LoVo (cell line): ENCODE measurements at regions not wholly inside any gene's neighbourhood (a gene's known extent, or its start where the extent isn't known, plus 50 kb on each side); places are given as distances from the start of the nearest gene placed in this dataset.

Source experiments
- DNase-seq: peaks from one replicate; pipeline ENCODE4 v3.0.0-alpha.2; 2016; ENCODE audit warnings: low spot score

- DNase-seq, result no peak
Measured at GRCh38 chr12:125434936-125435443, 369.8 kb downstream of the AACS start.

GRCh38 chr12:125435871-125436270 is 370.6 kb downstream of the AACS start:
- DNase-seq, result no peak

GRCh38 chr12:125436686-125437085 is 371.5 kb downstream of the AACS start:
- DNase-seq, result no peak

DNA sequence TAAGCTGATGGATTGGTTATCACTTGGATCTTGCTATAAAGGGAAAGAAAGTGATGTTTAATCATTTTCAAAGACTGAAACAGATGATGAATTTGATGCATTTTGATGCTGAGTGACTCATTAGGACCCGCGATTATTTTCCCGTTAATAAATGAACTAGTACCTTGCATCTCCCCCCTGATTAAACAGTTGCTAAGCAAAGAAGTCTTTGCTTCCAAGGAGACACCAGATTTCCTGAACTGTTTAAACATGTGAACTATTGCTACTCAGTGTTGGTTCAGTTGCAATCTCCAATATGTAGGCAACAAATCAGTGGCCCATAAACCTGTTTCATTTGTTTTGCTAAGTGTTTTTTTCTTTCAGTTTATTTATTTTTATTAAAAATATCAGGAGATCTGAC is 375.2 kb downstream of the AACS start:
- no peak for DNase-seq

DNA sequence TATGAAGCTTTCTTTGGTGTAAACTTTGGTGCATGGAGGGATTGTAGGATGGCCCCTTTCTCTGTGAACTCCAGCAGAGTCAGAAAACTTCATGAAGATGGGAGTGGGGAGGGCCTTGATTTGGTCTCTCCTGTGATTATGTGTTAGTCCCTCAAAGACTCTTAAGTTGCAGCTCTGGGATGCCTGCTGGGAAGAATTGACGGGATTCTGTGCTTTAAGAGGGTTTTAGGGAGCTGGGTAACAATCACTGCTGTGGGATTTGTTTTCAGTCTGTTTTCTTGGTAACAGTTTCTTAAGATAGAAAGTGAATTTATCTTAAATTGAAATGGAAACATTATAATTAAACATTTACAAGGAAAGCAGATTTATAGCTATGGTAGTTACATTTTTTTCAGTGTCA is 378.1 kb downstream of the AACS start:
- DNase-seq, result no peak

GRCh38 chr12:125451408-125451807 is 386.2 kb downstream of the AACS start:
- DNase-seq, result no peak

GRCh38 chr12:125453751-125454150 is 388.5 kb downstream of the AACS start:
- DNase-seq, result no peak

DNA sequence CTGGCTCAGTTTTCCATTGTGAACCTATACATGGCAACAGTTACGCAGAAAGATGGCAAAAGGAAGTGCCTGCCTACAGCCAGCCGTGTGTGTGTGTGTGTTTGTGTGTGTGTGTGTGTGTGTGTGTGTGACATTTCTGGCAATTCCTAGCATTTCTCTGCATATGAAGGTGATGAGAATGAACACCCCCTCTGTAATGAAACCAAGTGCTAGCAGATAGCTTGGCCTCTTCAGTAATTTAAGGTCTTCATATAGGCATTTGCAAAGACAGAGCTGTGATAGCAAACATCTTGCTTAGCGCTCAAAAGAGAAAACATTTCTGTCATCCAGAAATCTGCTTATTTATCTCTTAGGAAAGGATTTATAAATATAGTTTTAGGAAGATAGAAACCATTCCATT is 389.1 kb downstream of the AACS start:
- no peak for DNase-seq

- DNase-seq, result no peak
Measured at GRCh38 chr12:125454786-125455480, 389.7 kb downstream of the AACS start.

DNA sequence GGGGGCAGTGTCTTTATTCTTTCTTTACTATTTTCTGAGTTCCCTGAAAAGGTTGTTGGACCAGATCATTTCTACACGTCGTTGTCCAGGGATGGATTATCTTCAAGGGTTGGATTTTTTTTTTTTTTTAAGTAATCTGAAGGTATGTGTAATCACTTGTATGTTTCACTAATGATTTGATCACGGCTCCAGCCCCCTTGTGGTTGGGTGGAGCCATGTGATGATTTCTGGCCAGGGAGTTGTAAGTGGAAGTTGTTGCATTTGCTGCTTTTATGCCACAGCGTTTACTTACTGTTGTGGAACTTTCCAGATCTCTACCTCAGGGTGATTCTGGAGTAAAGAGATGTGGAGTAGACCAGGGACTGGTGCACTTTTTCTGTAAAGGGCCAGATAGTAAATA is 390.3 kb downstream of the AACS start:
- DNase-seq, result no peak

DNA sequence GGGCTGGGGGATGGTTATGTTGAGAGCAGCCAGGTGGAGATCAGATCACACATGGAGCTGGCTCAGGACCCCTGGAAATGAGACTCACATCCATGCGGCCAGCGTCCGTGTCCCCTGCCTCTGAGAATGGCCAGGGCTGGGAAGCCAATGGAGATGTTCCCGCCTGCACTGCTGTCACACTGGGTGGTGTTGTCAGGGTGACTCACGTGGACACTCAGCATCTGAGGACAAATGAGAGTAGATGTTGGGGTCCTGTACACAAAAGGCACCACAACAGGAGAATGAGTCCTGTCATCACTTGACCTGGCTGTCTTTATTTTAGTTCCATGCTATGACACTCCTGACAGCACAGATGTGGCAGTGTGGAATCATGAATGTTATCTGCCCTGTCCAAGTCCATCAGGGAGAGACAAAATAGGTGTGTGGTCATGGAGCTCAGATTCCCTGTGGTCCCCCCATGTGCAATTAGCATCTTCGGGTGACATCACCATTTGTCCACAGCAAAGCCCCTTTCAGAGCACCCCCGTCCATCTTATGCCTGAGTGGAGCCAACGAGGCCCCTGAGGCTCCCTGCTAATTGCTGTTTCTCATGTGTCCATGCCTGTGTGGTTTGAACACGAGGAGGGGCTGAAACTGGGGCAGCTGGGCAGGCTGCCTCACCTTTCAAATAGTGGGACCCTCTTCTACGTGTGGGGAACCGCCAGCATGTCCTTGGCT is 393.5 kb downstream of the AACS start:
- no peak for DNase-seq

DNA sequence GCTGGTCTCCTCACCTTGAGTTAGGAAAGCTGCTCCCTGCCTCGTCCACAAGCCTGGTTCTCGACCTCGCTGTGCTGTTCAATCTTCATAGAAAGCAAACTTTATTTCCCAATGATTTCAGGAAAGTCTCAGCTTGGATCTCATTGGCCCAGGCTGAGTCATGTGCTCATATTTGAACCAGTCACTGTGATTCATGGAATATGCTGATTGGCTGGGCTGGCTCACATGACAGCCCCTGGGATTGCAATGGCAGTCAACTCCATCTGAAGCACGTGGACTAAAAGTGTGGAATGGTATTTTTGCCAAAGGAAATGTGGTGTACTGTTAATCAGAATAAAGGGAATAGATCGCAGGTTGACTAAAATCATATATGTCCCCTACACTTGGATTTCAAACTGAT is 396.6 kb downstream of the AACS start:
- DNase-seq, result no peak

DNA sequence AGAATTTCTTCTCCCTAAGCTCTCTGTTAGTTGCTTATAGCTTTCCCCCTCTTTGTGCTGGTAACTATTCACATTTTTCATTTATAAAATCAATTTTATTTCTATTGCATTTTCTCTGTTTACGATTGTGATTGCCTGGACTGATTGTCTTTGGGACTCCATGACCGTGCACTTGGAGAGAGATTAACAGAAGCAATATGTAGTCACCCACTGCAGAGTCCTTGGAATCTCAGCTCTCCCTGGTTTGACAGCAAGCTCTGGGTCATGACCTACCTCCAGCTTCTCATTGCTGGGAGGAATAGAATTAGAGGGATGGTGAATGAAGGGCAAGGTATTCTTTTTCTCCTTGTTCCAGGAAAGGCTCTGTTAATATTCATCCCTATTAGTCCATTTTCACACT is 398.2 kb downstream of the AACS start:
- no peak for DNase-seq

DNA sequence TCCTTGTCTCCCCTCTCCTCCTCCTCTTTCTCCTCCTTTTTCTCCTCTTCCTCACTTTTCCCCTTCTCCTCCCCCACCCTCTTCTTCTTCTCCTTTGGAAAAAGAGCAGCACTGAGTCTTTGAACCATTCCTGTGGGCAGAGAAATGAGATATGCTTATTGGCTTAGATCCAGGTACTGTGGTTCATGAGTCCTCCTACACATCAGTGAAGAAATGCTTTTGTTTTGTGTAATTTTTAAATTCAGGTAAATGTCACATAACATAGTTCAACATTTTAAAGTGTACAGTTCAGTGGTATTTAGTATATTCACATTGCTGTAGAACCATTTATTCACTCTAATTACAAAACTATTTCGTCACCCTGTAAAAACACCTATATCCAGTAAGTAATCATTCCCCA is 402.1 kb downstream of the AACS start:
- DNase-seq, result no peak

DNA sequence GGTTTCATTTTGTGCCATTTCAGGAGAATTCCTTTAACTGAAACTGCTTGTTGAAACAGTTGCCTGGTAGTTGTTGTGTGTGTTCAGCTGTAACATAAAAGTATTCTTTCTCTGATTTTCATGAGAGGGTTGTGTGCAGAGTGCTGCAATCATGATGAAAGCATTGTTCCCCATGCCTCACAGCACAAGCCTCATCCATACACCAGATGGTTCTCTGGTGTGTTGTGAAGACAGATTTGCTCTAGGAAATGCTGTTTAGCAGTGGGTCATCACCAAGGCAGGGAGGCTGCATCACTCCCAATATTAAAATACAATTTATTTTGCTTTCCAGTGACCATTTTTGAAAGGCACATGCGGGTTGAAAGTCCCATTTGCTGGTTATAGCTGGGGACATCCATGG is 404.4 kb downstream of the AACS start:
- DNase-seq, result no peak

GRCh38 chr12:125470838-125471783 is 405.9 kb downstream of the AACS start:
- no peak for DNase-seq

DNA sequence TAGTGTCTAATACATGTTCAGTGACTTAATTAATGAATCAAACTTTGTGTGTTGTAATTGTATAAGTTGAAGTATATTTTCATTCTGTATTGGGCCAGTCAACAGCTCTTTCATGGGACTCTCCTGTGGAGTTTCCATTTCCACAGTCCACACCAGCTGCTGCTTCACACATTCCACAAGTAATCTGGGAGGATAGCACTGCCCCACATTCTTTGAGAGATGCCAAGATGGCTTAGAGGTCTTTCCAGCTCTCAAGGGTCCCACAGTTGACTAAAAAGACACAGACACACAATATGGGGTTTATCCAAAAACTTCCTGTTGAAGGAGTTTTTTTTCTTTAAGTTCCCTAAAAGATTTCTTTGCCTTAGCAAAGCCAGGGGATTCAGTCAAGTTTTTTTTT is 408.3 kb downstream of the AACS start:
- no peak for DNase-seq

- DNase-seq, result no peak
Measured at GRCh38 chr12:125487336-125487735, 422.1 kb downstream of the AACS start.

GRCh38 chr12:125491553-125491952 is 426.3 kb downstream of the AACS start:
- no peak for DNase-seq

DNA sequence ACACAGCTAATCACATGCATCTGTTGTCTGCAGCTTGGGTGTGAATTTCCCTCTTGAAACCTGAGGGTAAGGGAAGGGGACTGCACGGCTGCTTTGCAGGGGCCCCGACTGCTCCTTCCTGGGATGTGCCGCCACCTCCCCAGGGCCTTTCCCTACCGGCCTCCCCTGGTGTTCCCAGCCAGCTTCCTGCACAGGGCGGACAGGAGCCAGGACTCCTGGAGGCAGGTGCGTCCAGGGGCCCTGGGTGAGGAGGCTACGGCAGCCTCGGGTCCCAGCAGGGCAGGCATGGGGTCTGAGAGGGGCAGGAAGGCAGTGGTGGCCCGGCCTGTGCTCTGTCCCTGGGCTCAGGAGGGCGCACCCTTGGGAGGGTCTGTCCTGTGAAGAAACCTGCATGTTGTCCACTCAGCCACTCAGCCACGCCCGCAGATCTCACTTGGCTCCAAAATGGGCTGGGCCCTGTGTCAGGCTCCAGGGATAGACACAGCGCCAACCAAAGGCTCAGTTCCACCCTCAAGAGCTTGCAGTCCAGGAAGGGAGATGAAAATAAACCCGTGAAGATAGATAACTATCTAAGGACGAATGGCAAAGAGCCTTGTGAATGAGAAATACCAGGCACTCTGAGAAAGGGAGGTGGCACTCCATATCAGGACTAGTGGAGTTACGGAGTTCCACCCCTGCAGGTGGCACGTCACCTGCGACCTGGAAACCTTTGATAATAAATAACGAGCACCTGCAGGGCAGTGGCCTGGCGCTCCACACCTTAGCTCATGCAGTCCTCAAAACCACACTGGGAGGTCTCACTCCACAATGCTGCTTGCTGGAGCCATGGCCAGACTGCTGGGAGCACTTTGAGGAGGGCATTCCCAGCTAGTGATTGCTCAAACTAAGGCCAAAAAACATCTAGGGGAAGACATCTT is 427.4 kb downstream of the AACS start:
- no peak for DNase-seq

DNA sequence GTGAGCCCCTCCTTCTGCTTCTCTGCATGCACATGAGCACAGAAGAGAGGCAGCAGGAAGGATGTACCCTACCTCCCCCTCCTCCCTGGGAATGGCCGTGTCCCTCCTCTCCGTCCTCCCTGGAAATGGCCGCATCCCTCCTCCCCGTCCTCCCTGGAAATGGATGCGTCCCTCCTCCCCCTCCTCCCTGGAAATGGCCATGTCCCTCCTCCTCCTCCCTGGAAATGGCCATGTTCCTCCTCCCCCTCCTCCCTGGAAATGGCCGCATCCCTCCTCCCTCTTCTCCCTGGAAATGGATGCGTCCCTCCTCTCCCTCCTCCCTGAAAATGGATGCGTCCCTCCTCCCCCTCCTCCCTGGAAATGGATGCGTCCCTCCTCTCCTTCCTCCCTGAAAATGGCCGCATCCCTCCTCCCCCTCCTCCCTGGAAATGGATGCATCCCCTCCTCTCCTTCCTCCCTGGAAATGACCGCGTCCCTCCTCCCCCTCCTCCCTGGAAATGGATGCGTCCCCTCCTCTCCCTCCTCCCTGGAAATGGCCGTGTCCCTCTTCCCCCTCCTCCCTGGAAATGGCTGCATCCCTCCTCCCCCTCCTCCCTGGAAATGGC is 428.6 kb downstream of the AACS start:
- no peak for DNase-seq
